GM23338 (cell line): ENCODE measurements at regions not wholly inside any gene's neighbourhood (a gene's known extent, or its start where the extent isn't known, plus 50 kb on each side); places are given as distances from the start of the nearest gene placed in this dataset.
"Not testable (repeated sequence)": the region's sequence is repeated elsewhere in the genome, so short reads cannot be mapped to it uniquely, and the experiment has no call there.

Experiments used
- ATAC-seq: fragments of 200-7000 bp; cut with Tn5 transposase; 3 replicates; pipeline ENCODE4 v1.9.1; 2020
- DNase-seq: peaks from one replicate; pipeline ENCODE4 v3.0.0-alpha.2; 2015; ENCODE audit warnings: low spot score
- H2AFZ ChIP-seq: fragments of 200-600 bp; sonication (generic); 2 replicates; pipeline ENCODE4 v1.8.0; 2016; ENCODE audit warnings: antibody characterized with exemption, mild to moderate bottlenecking, moderate library complexity
- H3F3A ChIP-seq: fragments of 200-600 bp; sonication (generic); replicated peaks from 2 replicates; pipeline ENCODE4 v1.8.0; 2017; ENCODE audit warnings: antibody characterized with exemption, mixed run types, low read depth
- H3K27ac ChIP-seq: fragments of 200-600 bp; sonication (generic); 2 replicates; pipeline ENCODE4 v1.6.1; 2016; ENCODE audit warnings: low read depth
- H3K27me3 ChIP-seq: fragments of 200-600 bp; sonication (generic); 2 replicates; pipeline ENCODE4 v1.8.0; 2016; ENCODE audit warnings: mild to moderate bottlenecking, mixed run types, moderate library complexity; ENCODE audit not compliant: insufficient read depth
- H3K36me3 ChIP-seq: fragments of 200-600 bp; sonication (generic); 2 replicates; pipeline ENCODE4 v1.8.0; 2016; ENCODE audit warnings: mild to moderate bottlenecking; ENCODE audit not compliant: insufficient read depth
- H3K4me1 ChIP-seq: fragments of 200-600 bp; sonication (generic); 2 replicates; pipeline ENCODE4 v1.8.0; 2016; ENCODE audit warnings: mild to moderate bottlenecking, moderate library complexity; ENCODE audit not compliant: insufficient read depth
- H3K4me2 ChIP-seq: fragments of 200-600 bp; sonication (generic); 2 replicates; pipeline ENCODE4 v1.7.1; 2017; ENCODE audit warnings: mixed run types
- H3K4me3 ChIP-seq: fragments of 200-600 bp; sonication (generic); 2 replicates; pipeline ENCODE4 v1.6.1; 2016; ENCODE audit warnings: mixed run types
- H3K79me2 ChIP-seq: fragments of 200-600 bp; sonication (generic); replicated peaks from 2 replicates; pipeline ENCODE4 v1.8.0; 2017; ENCODE audit warnings: mild to moderate bottlenecking; ENCODE audit not compliant: insufficient read depth
- H3K9me2 ChIP-seq: fragments of 200-600 bp; sonication (generic); 2 replicates; pipeline ENCODE4 v1.8.0; 2017; ENCODE audit not compliant: insufficient read depth
- H4K20me1 ChIP-seq: fragments of 200-600 bp; sonication (generic); replicated peaks from 2 replicates; pipeline ENCODE4 v1.8.0; 2017; ENCODE audit warnings: mild to moderate bottlenecking; ENCODE audit not compliant: insufficient read depth
- H3K27ac Mint-ChIP-seq: 2 replicates; pipeline ENCODE4 v1.8.0; 2020; ENCODE audit warnings: inconsistent platforms, mild to moderate bottlenecking, moderate library complexity, mixed read lengths
- H3K27me3 Mint-ChIP-seq: 3 replicates; pipeline ENCODE4 v1.8.0; 2022; ENCODE audit warnings: low read depth, mild to moderate bottlenecking, moderate library complexity, mixed read lengths, inconsistent platforms; ENCODE audit not compliant: insufficient read depth, poor library complexity
- H3K36me3 Mint-ChIP-seq: 3 replicates; pipeline ENCODE4 v1.8.0; 2021; ENCODE audit warnings: low read depth, mild to moderate bottlenecking, inconsistent platforms, moderate library complexity, mixed read lengths
- H3K4me1 Mint-ChIP-seq: 3 replicates; pipeline ENCODE4 v1.8.0; 2020; ENCODE audit warnings: mild to moderate bottlenecking, inconsistent platforms, mixed read lengths
- H3K4me3 Mint-ChIP-seq: 3 replicates; pipeline ENCODE4 v1.8.0; 2021; ENCODE audit warnings: moderate library complexity, mild to moderate bottlenecking, inconsistent platforms, mixed read lengths
- H3K9me3 Mint-ChIP-seq: 3 replicates; pipeline ENCODE4 v1.8.0; 2020; ENCODE audit warnings: moderate library complexity, mild to moderate bottlenecking, inconsistent platforms, mixed read lengths
- CREB1 ChIP-seq: fragments of 250-450 bp; sonication (Bioruptor Pico); IDR thresholded peaks from 2 replicates; pipeline ENCODE4 v1.5.0; 2020; ENCODE audit warnings: low read depth, mild to moderate bottlenecking, moderate library complexity
- EZH2phosphoT487 ChIP-seq: fragments of 200-600 bp; sonication (generic); IDR thresholded peaks from one replicate; pipeline ENCODE4 v1.8.1; 2018; ENCODE audit warnings: antibody characterized with exemption; ENCODE audit not compliant: unreplicated experiment
- JUNB ChIP-seq: IDR thresholded peaks from one replicate; pipeline ENCODE4 v1.6.1; 2016; ENCODE audit warnings: antibody characterized with exemption; ENCODE audit not compliant: unreplicated experiment
- ZNF114 ChIP-seq: fragments of 250-450 bp; sonication (Bioruptor Pico); IDR thresholded peaks from 2 replicates; pipeline ENCODE4 v1.5.0; 2020; ENCODE audit warnings: mild to moderate bottlenecking, moderate library complexity
- ZNF331 ChIP-seq: fragments of 250-450 bp; sonication (Bioruptor Pico); IDR thresholded peaks from 2 replicates; pipeline ENCODE4 v1.5.0; 2020; ENCODE audit warnings: low read depth, mild to moderate bottlenecking, moderate library complexity
- TF ChIP-seq, protein P1 (sequence below): fragments of 250-450 bp; sonication (Bioruptor Pico); IDR thresholded peaks from 2 replicates; pipeline ENCODE4 v1.5.0; 2020; ENCODE audit warnings: mild to moderate bottlenecking, moderate library complexity
- TF ChIP-seq, protein P2 (sequence below): IDR thresholded peaks from 2 replicates; pipeline ENCODE4 v1.6.1; 2016; ENCODE audit warnings: antibody characterized with exemption

GRCh38 chrX:508821-509220 is 121.8 kb upstream of the SHOX start:
- peaks cover 26% of the 10 kb centered on the region for H3K36me3 Mint-ChIP-seq

DNA sequence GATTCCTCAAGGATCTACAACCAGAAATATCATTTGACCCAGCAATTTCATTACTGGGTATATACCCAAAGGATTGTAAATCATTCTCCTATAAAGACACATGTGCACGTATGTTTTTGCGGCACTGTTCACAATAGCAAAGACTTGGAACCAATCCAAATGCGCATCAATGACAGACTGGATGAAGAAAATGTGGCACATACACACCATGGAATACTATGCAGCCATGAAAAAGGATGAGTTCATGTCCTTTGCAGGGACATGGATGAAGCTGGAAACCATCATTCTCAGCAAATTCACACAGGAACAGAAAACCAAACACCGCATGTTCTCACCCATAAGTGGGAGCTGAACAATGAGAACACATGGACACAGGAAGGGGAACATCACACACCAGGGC is 119.5 kb upstream of the SHOX start:
- H3K27ac Mint-ChIP-seq, H3F3A ChIP-seq, ATAC-seq, H3K9me2 ChIP-seq, H3K4me1 Mint-ChIP-seq, DNase-seq, H3K36me3 ChIP-seq, H3K4me3 Mint-ChIP-seq, H3K27ac ChIP-seq, H3K4me2 ChIP-seq, H4K20me1 ChIP-seq, H2AFZ ChIP-seq, H3K4me3 ChIP-seq, H3K27me3 Mint-ChIP-seq, H3K4me1 ChIP-seq, H3K79me2 ChIP-seq: not testable (repeated sequence)
- peaks cover 21% of the 10 kb centered on the region; the same call in 1 of the 2 replicates for H3K27me3 ChIP-seq
- Mint-ChIP-seq H3K36me3 (peaks cover 26% of the 10 kb centered on the region), H3K9me3 (peaks cover 57% of the 10 kb centered on the region)

More at GRCh38 chrX:508821-509220, 121.8 kb upstream of the SHOX start:
- H3K27me3 ChIP-seq: peaks cover 18% of the 10 kb centered on the region; the same call in 1 of the 2 replicates
- not testable (repeated sequence) for H4K20me1 ChIP-seq, DNase-seq, H3K4me1 Mint-ChIP-seq, H3K79me2 ChIP-seq, H3K4me3 Mint-ChIP-seq, H3K9me2 ChIP-seq, H3K36me3 ChIP-seq, ATAC-seq, H3K27ac ChIP-seq, H3K27ac Mint-ChIP-seq, H3K4me1 ChIP-seq, H2AFZ ChIP-seq, H3F3A ChIP-seq, H3K27me3 Mint-ChIP-seq, H3K4me3 ChIP-seq, H3K4me2 ChIP-seq
- peaks cover 65% of the 10 kb centered on the region for H3K9me3 Mint-ChIP-seq

- ATAC-seq (no peak), DNase-seq (no peak)
- H3K4me2 ChIP-seq: no peak overlapping the region
- Mint-ChIP-seq H3K4me1 (no peaks in the 10 kb centered on the region; the same call in 2 of the 3 replicates), H3K4me3 (no peak overlapping the region), H3K36me3 (peaks cover 29% of the 10 kb centered on the region), H3K9me3 (peaks cover 71% of the 10 kb centered on the region), H3K27ac (no peak overlapping the region), H3K27me3 (peaks cover 4% of the 10 kb centered on the region)
- H3F3A ChIP-seq: 0 out of 2 replicates have a peak, but pooled peaks cover 4% of the 10 kb centered on the region
- H2AFZ ChIP-seq: no peak overlapping the region
- no peaks in the 10 kb centered on the region; the same call in 1 of the 2 replicates for H3K4me1 ChIP-seq
- H3K79me2 ChIP-seq: no peaks in the 10 kb centered on the region
- peaks cover 10% of the 10 kb centered on the region; the same call in 1 of the 2 replicates for H3K27me3 ChIP-seq
- no peak overlapping the region for H3K27ac ChIP-seq
- H3K4me3 ChIP-seq: no peak overlapping the region
- H3K9me2 ChIP-seq: no peaks in the 10 kb centered on the region
- no peaks in the 10 kb centered on the region for H4K20me1 ChIP-seq
- no peaks in the 10 kb centered on the region for H3K36me3 ChIP-seq
- TF ChIP-seq JUNB: no peak
- no peak for TF ChIP-seq EZH2phosphoT487
- TF ChIP-seq, protein P1, sequence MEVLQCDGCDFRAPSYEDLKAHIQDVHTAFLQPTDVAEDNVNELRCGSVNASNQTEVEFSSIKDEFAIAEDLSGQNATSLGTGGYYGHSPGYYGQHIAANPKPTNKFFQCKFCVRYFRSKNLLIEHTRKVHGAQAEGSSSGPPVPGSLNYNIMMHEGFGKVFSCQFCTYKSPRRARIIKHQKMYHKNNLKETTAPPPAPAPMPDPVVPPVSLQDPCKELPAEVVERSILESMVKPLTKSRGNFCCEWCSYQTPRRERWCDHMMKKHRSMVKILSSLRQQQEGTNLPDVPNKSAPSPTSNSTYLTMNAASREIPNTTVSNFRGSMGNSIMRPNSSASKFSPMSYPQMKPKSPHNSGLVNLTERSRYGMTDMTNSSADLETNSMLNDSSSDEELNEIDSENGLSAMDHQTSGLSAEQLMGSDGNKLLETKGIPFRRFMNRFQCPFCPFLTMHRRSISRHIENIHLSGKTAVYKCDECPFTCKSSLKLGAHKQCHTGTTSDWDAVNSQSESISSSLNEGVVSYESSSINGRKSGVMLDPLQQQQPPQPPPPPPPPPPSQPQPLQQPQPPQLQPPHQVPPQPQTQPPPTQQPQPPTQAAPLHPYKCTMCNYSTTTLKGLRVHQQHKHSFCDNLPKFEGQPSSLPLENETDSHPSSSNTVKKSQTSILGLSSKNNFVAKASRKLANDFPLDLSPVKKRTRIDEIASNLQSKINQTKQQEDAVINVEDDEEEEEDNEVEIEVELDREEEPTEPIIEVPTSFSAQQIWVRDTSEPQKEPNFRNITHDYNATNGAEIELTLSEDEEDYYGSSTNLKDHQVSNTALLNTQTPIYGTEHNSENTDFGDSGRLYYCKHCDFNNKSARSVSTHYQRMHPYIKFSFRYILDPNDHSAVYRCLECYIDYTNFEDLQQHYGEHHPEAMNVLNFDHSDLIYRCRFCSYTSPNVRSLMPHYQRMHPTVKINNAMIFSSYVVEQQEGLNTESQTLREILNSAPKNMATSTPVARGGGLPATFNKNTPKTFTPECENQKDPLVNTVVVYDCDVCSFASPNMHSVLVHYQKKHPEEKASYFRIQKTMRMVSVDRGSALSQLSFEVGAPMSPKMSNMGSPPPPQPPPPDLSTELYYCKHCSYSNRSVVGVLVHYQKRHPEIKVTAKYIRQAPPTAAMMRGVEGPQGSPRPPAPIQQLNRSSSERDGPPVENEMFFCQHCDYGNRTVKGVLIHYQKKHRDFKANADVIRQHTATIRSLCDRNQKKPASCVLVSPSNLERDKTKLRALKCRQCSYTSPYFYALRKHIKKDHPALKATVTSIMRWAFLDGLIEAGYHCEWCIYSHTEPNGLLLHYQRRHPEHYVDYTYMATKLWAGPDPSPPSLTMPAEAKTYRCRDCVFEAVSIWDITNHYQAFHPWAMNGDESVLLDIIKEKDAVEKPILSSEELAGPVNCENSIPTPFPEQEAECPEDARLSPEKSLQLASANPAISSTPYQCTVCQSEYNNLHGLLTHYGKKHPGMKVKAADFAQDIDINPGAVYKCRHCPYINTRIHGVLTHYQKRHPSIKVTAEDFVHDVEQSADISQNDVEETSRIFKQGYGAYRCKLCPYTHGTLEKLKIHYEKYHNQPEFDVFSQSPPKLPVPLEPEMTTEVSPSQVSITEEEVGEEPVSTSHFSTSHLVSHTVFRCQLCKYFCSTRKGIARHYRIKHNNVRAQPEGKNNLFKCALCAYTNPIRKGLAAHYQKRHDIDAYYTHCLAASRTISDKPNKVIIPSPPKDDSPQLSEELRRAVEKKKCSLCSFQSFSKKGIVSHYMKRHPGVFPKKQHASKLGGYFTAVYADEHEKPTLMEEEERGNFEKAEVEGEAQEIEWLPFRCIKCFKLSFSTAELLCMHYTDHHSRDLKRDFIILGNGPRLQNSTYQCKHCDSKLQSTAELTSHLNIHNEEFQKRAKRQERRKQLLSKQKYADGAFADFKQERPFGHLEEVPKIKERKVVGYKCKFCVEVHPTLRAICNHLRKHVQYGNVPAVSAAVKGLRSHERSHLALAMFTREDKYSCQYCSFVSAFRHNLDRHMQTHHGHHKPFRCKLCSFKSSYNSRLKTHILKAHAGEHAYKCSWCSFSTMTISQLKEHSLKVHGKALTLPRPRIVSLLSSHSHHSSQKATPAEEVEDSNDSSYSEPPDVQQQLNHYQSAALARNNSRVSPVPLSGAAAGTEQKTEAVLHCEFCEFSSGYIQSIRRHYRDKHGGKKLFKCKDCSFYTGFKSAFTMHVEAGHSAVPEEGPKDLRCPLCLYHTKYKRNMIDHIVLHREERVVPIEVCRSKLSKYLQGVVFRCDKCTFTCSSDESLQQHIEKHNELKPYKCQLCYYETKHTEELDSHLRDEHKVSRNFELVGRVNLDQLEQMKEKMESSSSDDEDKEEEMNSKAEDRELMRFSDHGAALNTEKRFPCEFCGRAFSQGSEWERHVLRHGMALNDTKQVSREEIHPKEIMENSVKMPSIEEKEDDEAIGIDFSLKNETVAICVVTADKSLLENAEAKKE (CRISPR knock-in tag): no peak
- TF ChIP-seq ZNF114: no peak
- no peak for TF ChIP-seq CREB1 (CRISPR knock-in tag)
- TF ChIP-seq ZNF331 (CRISPR knock-in tag): no peak
- TF ChIP-seq, protein P2, sequence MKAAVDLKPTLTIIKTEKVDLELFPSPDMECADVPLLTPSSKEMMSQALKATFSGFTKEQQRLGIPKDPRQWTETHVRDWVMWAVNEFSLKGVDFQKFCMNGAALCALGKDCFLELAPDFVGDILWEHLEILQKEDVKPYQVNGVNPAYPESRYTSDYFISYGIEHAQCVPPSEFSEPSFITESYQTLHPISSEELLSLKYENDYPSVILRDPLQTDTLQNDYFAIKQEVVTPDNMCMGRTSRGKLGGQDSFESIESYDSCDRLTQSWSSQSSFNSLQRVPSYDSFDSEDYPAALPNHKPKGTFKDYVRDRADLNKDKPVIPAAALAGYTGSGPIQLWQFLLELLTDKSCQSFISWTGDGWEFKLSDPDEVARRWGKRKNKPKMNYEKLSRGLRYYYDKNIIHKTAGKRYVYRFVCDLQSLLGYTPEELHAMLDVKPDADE: no peak
Measured at GRCh38 chrX:518319-518718, 112.3 kb upstream of the SHOX start.
